GM13977 (cell line): ENCODE measurements at regions not wholly inside any gene's neighbourhood (a gene's known extent, or its start where the extent isn't known, plus 50 kb on each side); places are given as distances from the start of the nearest gene placed in this dataset.
"Not testable (repeated sequence)": the region's sequence is repeated elsewhere in the genome, so short reads cannot be mapped to it uniquely, and the experiment has no call there.

Experiments used
- DNase-seq: peaks from one replicate; pipeline ENCODE4 v3.0.0; 2012; ENCODE audit warnings: low spot score
- CTCF ChIP-seq: IDR thresholded peaks from 2 replicates; pipeline ENCODE4 v1.5.1; 2012; ENCODE audit warnings: mild to moderate bottlenecking, control low read depth; ENCODE audit not compliant: insufficient read depth; ENCODE audit errors: extremely low read depth, missing control alignments
- in situ Hi-C: fragments of 300-500 bp; cut with MboI; formaldehyde crosslinking; loops from one replicate; pipeline ENCODE4 v1.12.0; 2022; ENCODE audit warnings: low sequenced_read_pairs, low pct_unique_long_range_greater_than_20kb, mixed read lengths, inconsistent platforms; ENCODE audit not compliant: unreplicated experiment

- no peak for TF ChIP-seq CTCF
Measured at GRCh38 chr10:94115725-94116124, 122.0 kb downstream of the PLCE1 start.

GRCh38 chr10:94116848-94117247 lies 123.1 kb downstream of the PLCE1 start:
- no peak for TF ChIP-seq CTCF
- in situ Hi-C loops: no loop called here
- DNase-seq: no peak

More at GRCh38 chr10:94115725-94116124, 122.0 kb downstream of the PLCE1 start:
- DNase-seq: no peak
- in situ Hi-C loops: no loop called here

GRCh38 chr10:94122211-94122610 lies 128.5 kb downstream of the PLCE1 start:
- DNase-seq: no peak
- no peak for TF ChIP-seq CTCF
- in situ Hi-C loops: no loop called here

GRCh38 chr10:94123258-94123995 lies 129.7 kb downstream of the PLCE1 start:
- DNase-seq: no peak
- no peak for TF ChIP-seq CTCF
- in situ Hi-C loops: no loop called here

- DNase-seq, in situ Hi-C loops: not testable (repeated sequence)
Measured at GRCh38 chr10:94124147-94124546, 130.4 kb downstream of the PLCE1 start.

GRCh38 chr10:94125268-94125667 lies 131.5 kb downstream of the PLCE1 start:
- DNase-seq, in situ Hi-C loops: not testable (repeated sequence)

GRCh38 chr10:94125856-94126255 lies 132.1 kb downstream of the PLCE1 start:
- no peak for TF ChIP-seq CTCF
- in situ Hi-C loops: no loop called here
- DNase-seq: no peak
